ENCODE measurements at regions not wholly inside any gene's neighbourhood (a gene's known extent, or its start where the extent isn't known, plus 50 kb on each side); places are given as distances from the start of the nearest gene placed in this dataset.

DNA sequence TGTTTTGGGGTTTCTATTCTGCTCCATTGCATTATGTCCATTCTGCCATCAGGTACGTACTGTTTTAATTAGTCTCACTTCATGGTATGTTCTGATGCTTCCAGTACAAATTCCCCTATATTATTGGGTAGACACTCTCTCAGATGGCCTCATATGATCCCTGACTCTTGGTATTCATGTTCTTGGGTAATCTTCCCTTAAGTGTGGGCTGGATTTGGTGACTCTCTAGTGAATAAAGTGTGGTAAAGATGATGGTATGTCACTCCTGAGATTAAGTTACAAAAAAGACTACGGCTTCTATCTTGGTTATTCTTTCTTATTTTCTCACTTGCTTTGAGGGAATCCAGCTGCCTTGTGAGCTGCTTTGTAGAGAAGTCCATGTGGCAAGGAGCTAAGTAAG lies 89.6 kb upstream of the TBC1D5 start:
- peak overlapping the region; percentile 82 for H3K56ac ChIP-seq (ENCODE audit: insufficient read length, low read depth, low read length)
- no peak overlapping the region for H3K4ac ChIP-seq (ENCODE audit: low read depth, low read length)
- H4K91ac ChIP-seq (ENCODE audit: insufficient read length, low read depth, low read length), result no peak overlapping the region
- no peak overlapping the region for H2BK12ac ChIP-seq (ENCODE audit: insufficient read length, low read depth, low read length)
- no peak overlapping the region for H4K5ac ChIP-seq (ENCODE audit: insufficient read length, low read depth, low read length)
- H3K36me3 Mint-ChIP-seq (ENCODE audit: insufficient read depth in 1 of 3, low read depth in 3 of 3), result no peaks in the 10 kb centered on the region
- H3K9me3 ChIP-seq (ENCODE audit: control insufficient read depth, low read depth, low read length), result no peaks in the 10 kb centered on the region
- no peak overlapping the region for H2BK5ac ChIP-seq (ENCODE audit: insufficient read length, low read length)
- no peak overlapping the region for H3K4me3 Mint-ChIP-seq
- peaks cover 0 to 3% of the 10 kb centered on the region in 2 experiments; a peak in 2 of 4 replicates for H3K4me1 Mint-ChIP-seq
- H3K27me3 Mint-ChIP-seq (ENCODE audit: low read depth), result peaks cover 2% of the 10 kb centered on the region; the same call in 1 of the 2 replicates
- peak overlapping the region; percentile 95 for H3K23ac ChIP-seq (ENCODE audit: insufficient read length, low read depth, low read length)
- no peaks in the 10 kb centered on the region for H3K27me3 ChIP-seq (ENCODE audit: insufficient read depth, low read length)
- no peak overlapping the region for H3K9ac ChIP-seq (ENCODE audit: extremely low read depth, insufficient read length, low read length)
- H2BK120ac ChIP-seq (ENCODE audit: low read depth, low read length, poor library complexity, severe bottlenecking), result no peak overlapping the region
- H3K27ac Mint-ChIP-seq, result no peak overlapping the region; a peak in 1 of 7 replicates
- H2BK15ac ChIP-seq (ENCODE audit: low read depth, low read length), result no peak overlapping the region
- H3K4me2 ChIP-seq (ENCODE audit: insufficient read depth, insufficient read length, low read length), result no peak overlapping the region
- no peak overlapping the region for H2BK20ac ChIP-seq (ENCODE audit: low read depth, low read length, poor library complexity, severe bottlenecking)
- H2AFZ ChIP-seq (ENCODE audit: low read length), result no peak overlapping the region
- TF ChIP-seq, protein P1, sequence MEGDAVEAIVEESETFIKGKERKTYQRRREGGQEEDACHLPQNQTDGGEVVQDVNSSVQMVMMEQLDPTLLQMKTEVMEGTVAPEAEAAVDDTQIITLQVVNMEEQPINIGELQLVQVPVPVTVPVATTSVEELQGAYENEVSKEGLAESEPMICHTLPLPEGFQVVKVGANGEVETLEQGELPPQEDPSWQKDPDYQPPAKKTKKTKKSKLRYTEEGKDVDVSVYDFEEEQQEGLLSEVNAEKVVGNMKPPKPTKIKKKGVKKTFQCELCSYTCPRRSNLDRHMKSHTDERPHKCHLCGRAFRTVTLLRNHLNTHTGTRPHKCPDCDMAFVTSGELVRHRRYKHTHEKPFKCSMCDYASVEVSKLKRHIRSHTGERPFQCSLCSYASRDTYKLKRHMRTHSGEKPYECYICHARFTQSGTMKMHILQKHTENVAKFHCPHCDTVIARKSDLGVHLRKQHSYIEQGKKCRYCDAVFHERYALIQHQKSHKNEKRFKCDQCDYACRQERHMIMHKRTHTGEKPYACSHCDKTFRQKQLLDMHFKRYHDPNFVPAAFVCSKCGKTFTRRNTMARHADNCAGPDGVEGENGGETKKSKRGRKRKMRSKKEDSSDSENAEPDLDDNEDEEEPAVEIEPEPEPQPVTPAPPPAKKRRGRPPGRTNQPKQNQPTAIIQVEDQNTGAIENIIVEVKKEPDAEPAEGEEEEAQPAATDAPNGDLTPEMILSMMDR (conservative IDR thresholded peaks at IDR 0.05), result no peak
- no peak overlapping the region for H3K18ac ChIP-seq (ENCODE audit: insufficient read length, low read depth, low read length)
- H3K14ac ChIP-seq (ENCODE audit: insufficient read depth, low read length), result no peak overlapping the region
- WGBS (ENCODE audit: extremely low coverage, insufficient read length, low lambda C conversion rate), result no CpG with 5 or more reads among the region's 2 CpGs
- H3K23me2 ChIP-seq (ENCODE audit: insufficient read length, low read depth, low read length, poor library complexity, severe bottlenecking), result no peaks in the 10 kb centered on the region
- H3T11ph ChIP-seq (ENCODE audit: low read length), result no peak overlapping the region
- H3K79me2 ChIP-seq (ENCODE audit: insufficient read depth, low read length), result no peaks in the 10 kb centered on the region
- DNase-seq, result no peak
- no peaks in the 10 kb centered on the region for H3K4me1 ChIP-seq (ENCODE audit: insufficient read depth, low read length)
- H3K9me3 Mint-ChIP-seq, result no peaks in the 10 kb centered on the region
- no peak overlapping the region for H3K27ac ChIP-seq (ENCODE audit: insufficient read length, low read depth, low read length)
- H3K79me1 ChIP-seq (ENCODE audit: insufficient read depth, low read depth, low read length, poor library complexity, severe bottlenecking), result no peaks in the 10 kb centered on the region
- no peak overlapping the region for H4K8ac ChIP-seq (replicated peaks; ENCODE audit: insufficient read length, low read depth, low read length)
- H4K20me1 ChIP-seq (ENCODE audit: control insufficient read depth, insufficient read depth, insufficient read length), result no peaks in the 10 kb centered on the region
- H2AK5ac ChIP-seq (ENCODE audit: insufficient read length, low read length), result no peak overlapping the region
